Heart left ventricle (tissue), 16 donors: ENCODE measurements at regions not wholly inside any gene's neighbourhood (a gene's known extent, or its start where the extent isn't known, plus 50 kb on each side); places are given as distances from the start of the nearest gene placed in this dataset.

Experiments
- ATAC-seq, 4 donors: fragments of 200-7000 bp; cut with Tn5 transposase; one replicate each; pipeline ENCODE4 v1.9.1; 2020 to 2022; ENCODE audit warnings: moderate library complexity in 4 of 4, mild to moderate bottlenecking in 3 of 4, moderate number of reproducible peaks in 1 of 4
- DNase-seq, 5 donors: peaks; one replicate each; pipeline ENCODE4 v3.0.0-alpha.2; 2020
- H3K27ac ChIP-seq, 12 donors: fragments of 200-600 bp; sonication (generic) in 4 of 12; one replicate each; pipeline versions ENCODE4 v1.5.0 to v1.8.0; 2016 to 2022; ENCODE audit warnings: mild to moderate bottlenecking in 2 of 12
- H3K27me3 ChIP-seq, 9 donors: fragments of 200-600 bp; sonication (generic) in 2 of 9; one replicate each; pipeline versions ENCODE4 v1.5.1 to v1.8.0; 2016 to 2022; ENCODE audit warnings: mild to moderate bottlenecking in 3 of 9
- H3K36me3 ChIP-seq, 9 donors: fragments of 200-600 bp; sonication (generic) in 2 of 9; one replicate each; pipeline versions ENCODE4 v1.5.0 to v1.8.0; 2018 to 2022; ENCODE audit warnings: mild to moderate bottlenecking in 2 of 9
- H3K4me1 ChIP-seq, 12 donors: fragments of 200-600 bp; sonication (generic) in 4 of 12; one replicate each; pipeline versions ENCODE4 v1.5.0 to v1.8.0; 2016 to 2022; ENCODE audit warnings: mild to moderate bottlenecking in 3 of 12
- H3K4me3 ChIP-seq, 12 donors: fragments of 200-600 bp; sonication (generic) in 4 of 12; one replicate each; pipeline versions ENCODE4 v1.5.0 to v1.8.0; 2017 to 2022; ENCODE audit warnings: mild to moderate bottlenecking in 9 of 12, moderate library complexity in 4 of 12
- H3K9me3 ChIP-seq, 12 donors: fragments of 200-600 bp; sonication (generic) in 4 of 12; one replicate each; pipeline versions ENCODE4 v1.5.0 to v1.8.0; 2016 to 2022; ENCODE audit warnings: mild to moderate bottlenecking in 1 of 12
- POLR2A ChIP-seq, 2 donors: fragments of 450-650 bp; IDR thresholded peaks; one replicate each; pipeline ENCODE4 v1.6.1; 2017; ENCODE audit warnings: antibody characterized with exemption in 2 of 2, mild to moderate bottlenecking in 2 of 2, moderate library complexity in 2 of 2
- WGBS, 4 donors: extraction: QIAGEN DNeasy Blood & Tissue Kit in 2 of 4; methylation state at CpG; one replicate each; pipeline versions ENCODE4 v1.1.5 to v1.1.7; 2013 to 2018; 5-methylcytosine and 5-hydroxymethylcytosine counted together
- intact Hi-C, 10 donors: fragments of 100-400 bp; cut with DNase I; formaldehyde crosslinking; loops; one replicate each; pipeline versions ENCODE4 v1.11.1 to v1.14.2; 2022
- TF ChIP-seq, protein P1 (sequence below), 12 donors: fragments of 200-600 bp; sonication (generic) in 4 of 12; IDR thresholded peaks; one replicate each; pipeline versions ENCODE4 v1.5.0 to v1.8.0; 2018 to 2022; ENCODE audit warnings: antibody characterized with exemption in 12 of 12, mild to moderate bottlenecking in 5 of 12
- donor health status: ischemic (EF 13 %, LVEDD 7.1; RV severe dilation, severe dysfunction).
- donor health status: healthy with polysubstance abuse.
- donor health status: DM: no; HTN: yes; CAD: no.
- donor health status: DM: no; HTN: no; CAD: no.
- donor health status: ischemic (EF 25% LVEDD 6.9; RV normal size, moderate dysfunction).
- donor health status: ischemic (EF 25% LVEDD 5.7; RV mildly dilated, moderate dysfunction).
- donor health status: healthy.
- donor health status: DM: yes; HTN: yes; CAD: no.
- donor health status: ischemic (EF 35%, LVEDD 5.7; RV mildly dilated, moderate dysfunction).
- donor health status: nonischemic (EF 11% LVEDD 7.7; RV severe dilation, severe dysfunction).
- donor health status: DM: yes; HTN: yes; CAD: no.
- donor health status: PGD.
- donor health status: ischemic (EF 29% LVEDD 5.4; RV normal size, mild dysfunction).
- donor health status: nonischemic (EF 23%, LVEDD 6.1; RV moderate dilation, normal function).

DNA sequence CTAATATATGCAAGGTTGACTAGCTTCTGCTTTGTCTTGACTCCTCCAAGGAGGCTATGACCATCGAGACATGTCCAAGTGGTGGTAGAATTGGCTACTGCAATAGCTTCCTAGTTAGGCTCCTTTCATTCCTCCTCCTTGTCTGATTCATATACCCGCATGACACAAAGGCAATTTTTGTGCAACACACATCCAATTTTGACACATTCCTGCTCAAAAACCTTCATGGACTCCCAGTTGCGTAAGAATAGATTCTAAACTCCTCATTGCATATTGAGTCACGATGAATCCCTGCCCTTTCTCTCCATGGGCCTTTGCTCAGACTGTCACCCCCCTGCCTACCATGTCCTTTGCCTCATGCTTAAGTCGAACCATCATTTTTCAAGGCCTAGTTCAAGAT is 344.5 kb downstream of the ACTL7B start:
- no peak for TF ChIP-seq POLR2A (IDR thresholded peaks at IDR 0.05)
- TF ChIP-seq, protein P1, sequence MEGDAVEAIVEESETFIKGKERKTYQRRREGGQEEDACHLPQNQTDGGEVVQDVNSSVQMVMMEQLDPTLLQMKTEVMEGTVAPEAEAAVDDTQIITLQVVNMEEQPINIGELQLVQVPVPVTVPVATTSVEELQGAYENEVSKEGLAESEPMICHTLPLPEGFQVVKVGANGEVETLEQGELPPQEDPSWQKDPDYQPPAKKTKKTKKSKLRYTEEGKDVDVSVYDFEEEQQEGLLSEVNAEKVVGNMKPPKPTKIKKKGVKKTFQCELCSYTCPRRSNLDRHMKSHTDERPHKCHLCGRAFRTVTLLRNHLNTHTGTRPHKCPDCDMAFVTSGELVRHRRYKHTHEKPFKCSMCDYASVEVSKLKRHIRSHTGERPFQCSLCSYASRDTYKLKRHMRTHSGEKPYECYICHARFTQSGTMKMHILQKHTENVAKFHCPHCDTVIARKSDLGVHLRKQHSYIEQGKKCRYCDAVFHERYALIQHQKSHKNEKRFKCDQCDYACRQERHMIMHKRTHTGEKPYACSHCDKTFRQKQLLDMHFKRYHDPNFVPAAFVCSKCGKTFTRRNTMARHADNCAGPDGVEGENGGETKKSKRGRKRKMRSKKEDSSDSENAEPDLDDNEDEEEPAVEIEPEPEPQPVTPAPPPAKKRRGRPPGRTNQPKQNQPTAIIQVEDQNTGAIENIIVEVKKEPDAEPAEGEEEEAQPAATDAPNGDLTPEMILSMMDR (IDR thresholded peaks at IDR 0.05) = no peak
- ATAC-seq (no peak), DNase-seq (no peak)
- peaks cover 0 to 4% (median 0%) of the 10 kb centered on the region in 12 donors for H3K9me3 ChIP-seq
- no peaks in the 10 kb centered on the region for H3K36me3 ChIP-seq
- H3K4me3 ChIP-seq = no peak overlapping the region
- no peak overlapping the region for H3K27ac ChIP-seq
- H3K4me1 ChIP-seq = no peaks in the 10 kb centered on the region
- intact Hi-C loops = no loop called here
- no peaks in the 10 kb centered on the region for H3K27me3 ChIP-seq
- WGBS, 4 donors = 95 to 97% (median 96%) methylated on average over 5 of the region's 5 CpGs

DNA sequence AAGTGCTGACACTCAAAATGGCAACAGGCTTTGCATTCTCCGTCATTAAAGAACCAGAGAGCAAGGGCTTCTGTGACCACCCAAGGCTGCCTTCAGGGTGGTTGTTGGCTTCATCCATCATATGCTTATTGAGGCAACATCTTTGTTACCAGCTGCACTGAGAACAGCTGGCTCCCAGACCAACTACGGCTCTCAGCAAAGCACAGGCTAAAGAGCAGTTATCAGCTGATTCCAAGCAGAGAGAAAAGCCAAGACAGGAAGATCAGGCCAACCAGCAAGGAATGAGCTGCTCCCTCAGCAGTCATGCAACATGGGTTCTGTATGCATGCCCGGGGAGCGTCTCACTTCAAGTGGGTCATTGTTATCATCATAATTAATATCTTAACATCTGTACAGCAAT is 358.9 kb downstream of the ACTL7B start:
- Histone ChIP-seq H3K4me1 (no peaks in the 10 kb centered on the region), H3K27me3 (no peaks in the 10 kb centered on the region), H3K4me3 (no peak overlapping the region), H3K27ac (no peak overlapping the region), H3K36me3 (no peaks in the 10 kb centered on the region), H3K9me3 (peaks cover 0 to 13% (median 0%) of the 10 kb centered on the region in 12 donors)
- intact Hi-C loops = no loop called here
- TF ChIP-seq, protein P1 (IDR thresholded peaks at IDR 0.05) = no peak
- TF ChIP-seq POLR2A (IDR thresholded peaks at IDR 0.05) = no peak
- DNase-seq (no peak), ATAC-seq (no peak)
- 87 to 91% (median 89%) methylated on average over 4 of the region's 4 CpGs for WGBS, 4 donors

- peaks cover 0 to 3% (median 0%) of the 10 kb centered on the region in 12 donors for H3K4me1 ChIP-seq
- DNase-seq (no peak), ATAC-seq (no peak)
- TF ChIP-seq, protein P1 (IDR thresholded peaks at IDR 0.05) = no peak
- no peak for TF ChIP-seq POLR2A (IDR thresholded peaks at IDR 0.05)
- no peak overlapping the region for H3K4me3 ChIP-seq
- H3K9me3 ChIP-seq = no peaks in the 10 kb centered on the region
- 88 to 100% (median 98%) methylated on average over 1 of the region's 1 CpG for WGBS, 4 donors
- H3K36me3 ChIP-seq = no peaks in the 10 kb centered on the region
- H3K27me3 ChIP-seq = no peaks in the 10 kb centered on the region
- no peak overlapping the region for H3K27ac ChIP-seq
- intact Hi-C loops = no loop called here
These were observed 366.2 kb downstream of the ACTL7B start for GRCh38 chr9:108489567-108489966.

DNA sequence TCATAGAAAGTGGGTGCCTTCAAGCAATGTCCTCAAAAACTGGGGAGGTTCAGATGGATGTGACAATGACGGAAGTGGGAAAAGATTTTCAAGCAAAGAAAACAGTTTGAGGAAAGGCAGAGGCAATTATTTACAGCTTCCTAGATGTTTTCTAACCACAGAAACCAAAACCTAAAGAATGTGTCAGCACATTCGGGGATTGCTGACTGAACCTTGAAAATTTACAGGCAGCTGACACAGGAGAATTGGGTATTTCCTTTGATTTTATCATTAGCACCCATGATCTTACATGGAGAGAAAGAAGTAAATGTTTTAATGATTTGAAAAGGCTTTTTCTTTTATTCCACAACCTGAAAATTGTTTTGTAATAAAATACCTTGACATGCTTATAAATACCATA is 369.0 kb downstream of the ACTL7B start:
- DNase-seq = no peak
- intact Hi-C loops = no loop called here
- ATAC-seq = no peak
- WGBS, 4 donors = 76 to 80% (median 79%) methylated on average over 2 of the region's 2 CpGs
- no peak for TF ChIP-seq POLR2A (IDR thresholded peaks at IDR 0.05)
- TF ChIP-seq, protein P1 (IDR thresholded peaks at IDR 0.05) = no peak
- Histone ChIP-seq H3K9me3 (no peaks in the 10 kb centered on the region), H3K27me3 (no peaks in the 10 kb centered on the region), H3K36me3 (no peaks in the 10 kb centered on the region), H3K27ac (no peak overlapping the region), H3K4me3 (no peak overlapping the region), H3K4me1 (peaks cover 0 to 3% (median 0%) of the 10 kb centered on the region in 12 donors)
